HCEC 1CT (cell line): ENCODE measurements at regions not wholly inside any gene's neighbourhood (a gene's known extent, or its start where the extent isn't known, plus 50 kb on each side); places are given as distances from the start of the nearest gene placed in this dataset.
"Not testable (repeated sequence)": the region's sequence is repeated elsewhere in the genome, so short reads cannot be mapped to it uniquely, and the experiment has no call there.

Source experiments
- DNase-seq: peaks from one replicate; pipeline ENCODE4 v3.0.0-alpha.2; 2017

GRCh38 chr12:58668233-58668632, 252.1 kb downstream of the LRIG3 start:
- DNase-seq: no peak

GRCh38 chr12:58668871-58669270, 251.4 kb downstream of the LRIG3 start:
- DNase-seq: no peak

- DNase-seq: no peak
Observed at GRCh38 chr12:58670623-58671022, 249.7 kb downstream of the LRIG3 start.

GRCh38 chr12:58671196-58671595, 249.1 kb downstream of the LRIG3 start:
- no peak for DNase-seq

- no peak for DNase-seq
Observed at GRCh38 chr12:58673021-58673420, 247.3 kb downstream of the LRIG3 start.

GRCh38 chr12:58677833-58678232, 242.5 kb downstream of the LRIG3 start:
- not testable (repeated sequence) for DNase-seq

- DNase-seq: no peak
Observed at GRCh38 chr12:58678753-58679152, 241.6 kb downstream of the LRIG3 start.

- no peak for DNase-seq
Observed at GRCh38 chr12:58681730-58682129, 238.6 kb downstream of the LRIG3 start.

GRCh38 chr12:58695263-58695662, 225.0 kb downstream of the LRIG3 start:
- no peak for DNase-seq

GRCh38 chr12:58701536-58701935, 218.8 kb downstream of the LRIG3 start:
- no peak for DNase-seq

GRCh38 chr12:58703866-58704265, 216.4 kb downstream of the LRIG3 start:
- no peak for DNase-seq

GRCh38 chr12:58704770-58705169, 215.5 kb downstream of the LRIG3 start:
- not testable (repeated sequence) for DNase-seq

- no peak for DNase-seq
Observed at GRCh38 chr12:58710901-58711300, 209.4 kb downstream of the LRIG3 start.

- peak; percentile 45 for DNase-seq
Observed at GRCh38 chr12:58711974-58712373, 208.3 kb downstream of the LRIG3 start.

- no peak for DNase-seq
Observed at GRCh38 chr12:58712976-58713375, 207.3 kb downstream of the LRIG3 start.

- no peak for DNase-seq
Observed at GRCh38 chr12:58719161-58719560, 201.1 kb downstream of the LRIG3 start.

GRCh38 chr12:58720421-58720820, 199.9 kb downstream of the LRIG3 start:
- no peak for DNase-seq

GRCh38 chr12:58725400-58726105, 194.8 kb downstream of the LRIG3 start:
- no peak for DNase-seq

GRCh38 chr12:58727521-58727920, 192.8 kb downstream of the LRIG3 start:
- DNase-seq: no peak

GRCh38 chr12:58728397-58728796, 191.9 kb downstream of the LRIG3 start:
- peak; percentile 50 for DNase-seq

GRCh38 chr12:58731096-58731495, 189.2 kb downstream of the LRIG3 start:
- DNase-seq: no peak

- no peak for DNase-seq
Observed at GRCh38 chr12:58732894-58733293, 187.4 kb downstream of the LRIG3 start.

- DNase-seq: peak; percentile 40
Observed at GRCh38 chr12:58741226-58741625, 179.1 kb downstream of the LRIG3 start.

- peak; percentile 18 for DNase-seq
Observed at GRCh38 chr12:58745348-58746125, 174.8 kb downstream of the LRIG3 start.
